Fibroblast of skin of right quadriceps (primary cell): ENCODE measurements at regions not wholly inside any gene's neighbourhood (a gene's known extent, or its start where the extent isn't known, plus 50 kb on each side); places are given as distances from the start of the nearest gene placed in this dataset.
"Not testable (repeated sequence)": the region's sequence is repeated elsewhere in the genome, so short reads cannot be mapped to it uniquely, and the experiment has no call there.

Experiments
- DNase-seq: peaks from one replicate; pipeline ENCODE4 v3.0.0-alpha.2; 2013

- not testable (repeated sequence) for DNase-seq
Observed at GRCh38 chr4:8972635-8973034, 101.0 kb upstream of the HMX1 start.

GRCh38 chr4:8965896-8966295 lies 94.3 kb upstream of the HMX1 start:
- not testable (repeated sequence) for DNase-seq

- not testable (repeated sequence) for DNase-seq
Observed at GRCh38 chr4:8964201-8964788, 92.7 kb upstream of the HMX1 start.

- not testable (repeated sequence) for DNase-seq
Observed at GRCh38 chr4:8963533-8963932, 91.9 kb upstream of the HMX1 start.

- DNase-seq = not testable (repeated sequence)
Observed at GRCh38 chr4:8961343-8961742, 89.7 kb upstream of the HMX1 start.

GRCh38 chr4:8959471-8959870 lies 87.8 kb upstream of the HMX1 start:
- not testable (repeated sequence) for DNase-seq

- not testable (repeated sequence) for DNase-seq
Observed at GRCh38 chr4:8954001-8954400, 82.4 kb upstream of the HMX1 start.

- DNase-seq = not testable (repeated sequence)
Observed at GRCh38 chr4:8952791-8953190, 81.2 kb upstream of the HMX1 start.

GRCh38 chr4:8952109-8952508 lies 80.5 kb upstream of the HMX1 start:
- not testable (repeated sequence) for DNase-seq

GRCh38 chr4:8945506-8945905 lies 73.9 kb upstream of the HMX1 start:
- not testable (repeated sequence) for DNase-seq

GRCh38 chr4:8943367-8943766 lies 71.7 kb upstream of the HMX1 start:
- DNase-seq = not testable (repeated sequence)

GRCh38 chr4:8942088-8942487 lies 70.4 kb upstream of the HMX1 start:
- DNase-seq = not testable (repeated sequence)

- DNase-seq = not testable (repeated sequence)
Observed at GRCh38 chr4:8941492-8941805, 69.8 kb upstream of the HMX1 start.

- no peak for DNase-seq
Observed at GRCh38 chr4:8940792-8941491, 69.3 kb upstream of the HMX1 start.

- DNase-seq = no peak
Observed at GRCh38 chr4:8939840-8940742, 68.5 kb upstream of the HMX1 start.

GRCh38 chr4:8939160-8939839 lies 67.7 kb upstream of the HMX1 start:
- no peak for DNase-seq

- no peak for DNase-seq
Observed at GRCh38 chr4:8938623-8939022, 67.0 kb upstream of the HMX1 start.

- DNase-seq = no peak
Observed at GRCh38 chr4:8938137-8938536, 66.5 kb upstream of the HMX1 start.

- DNase-seq = no peak
Observed at GRCh38 chr4:8932884-8933283, 61.2 kb upstream of the HMX1 start.

GRCh38 chr4:8928074-8928473 lies 56.4 kb upstream of the HMX1 start:
- no peak for DNase-seq

- DNase-seq = no peak
Observed at GRCh38 chr4:8922481-8922880, 50.8 kb upstream of the HMX1 start.

- no peak for DNase-seq
Observed at GRCh38 chr4:8921465-8921864, 49.8 kb upstream of the HMX1 start.
